ENCODE measurements at regions not wholly inside any gene's neighbourhood (a gene's known extent, or its start where the extent isn't known, plus 50 kb on each side); places are given as distances from the start of the nearest gene placed in this dataset.
"Not testable (repeated sequence)": the region's sequence is repeated elsewhere in the genome, so short reads cannot be mapped to it uniquely, and the experiment has no call there.

DNA sequence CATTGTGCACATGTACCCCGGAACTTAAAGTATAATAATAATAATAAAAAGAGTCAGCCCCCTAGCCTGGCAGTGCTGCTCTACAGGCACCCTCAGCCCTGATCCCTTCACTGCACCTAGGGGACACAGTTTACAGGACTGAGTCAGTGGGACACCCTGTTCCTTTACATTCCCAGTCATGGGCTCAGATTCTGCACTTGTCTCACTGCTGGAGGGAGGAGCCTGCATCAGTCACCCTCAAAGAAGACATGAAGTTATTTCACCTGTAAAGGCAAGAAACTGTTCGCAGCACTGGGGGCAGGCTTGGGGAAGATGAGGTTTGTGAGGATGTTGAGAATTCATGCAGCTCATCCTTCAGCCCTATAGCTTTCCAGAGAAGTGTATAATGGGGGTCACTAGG lies 50.7 kb upstream of the VPREB1 start:
- TF ChIP-seq POLR2A (IDR thresholded peaks at IDR 0.05) (no peak), POLR2AphosphoS5 (IDR thresholded peaks at IDR 0.05; ENCODE audit: insufficient read depth in 1 of 2, low read depth in 1 of 2) (no peak)
- TF ChIP-seq, protein P1, sequence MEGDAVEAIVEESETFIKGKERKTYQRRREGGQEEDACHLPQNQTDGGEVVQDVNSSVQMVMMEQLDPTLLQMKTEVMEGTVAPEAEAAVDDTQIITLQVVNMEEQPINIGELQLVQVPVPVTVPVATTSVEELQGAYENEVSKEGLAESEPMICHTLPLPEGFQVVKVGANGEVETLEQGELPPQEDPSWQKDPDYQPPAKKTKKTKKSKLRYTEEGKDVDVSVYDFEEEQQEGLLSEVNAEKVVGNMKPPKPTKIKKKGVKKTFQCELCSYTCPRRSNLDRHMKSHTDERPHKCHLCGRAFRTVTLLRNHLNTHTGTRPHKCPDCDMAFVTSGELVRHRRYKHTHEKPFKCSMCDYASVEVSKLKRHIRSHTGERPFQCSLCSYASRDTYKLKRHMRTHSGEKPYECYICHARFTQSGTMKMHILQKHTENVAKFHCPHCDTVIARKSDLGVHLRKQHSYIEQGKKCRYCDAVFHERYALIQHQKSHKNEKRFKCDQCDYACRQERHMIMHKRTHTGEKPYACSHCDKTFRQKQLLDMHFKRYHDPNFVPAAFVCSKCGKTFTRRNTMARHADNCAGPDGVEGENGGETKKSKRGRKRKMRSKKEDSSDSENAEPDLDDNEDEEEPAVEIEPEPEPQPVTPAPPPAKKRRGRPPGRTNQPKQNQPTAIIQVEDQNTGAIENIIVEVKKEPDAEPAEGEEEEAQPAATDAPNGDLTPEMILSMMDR (IDR thresholded peaks at IDR 0.05), result no peak
- no peak for DNase-seq (ENCODE audit: extremely low spot score in 2 of 2)
- Histone ChIP-seq H3K27me3 (no peaks in the 10 kb centered on the region), H3K27ac (no peak overlapping the region), H3K4me1 (no peaks in the 10 kb centered on the region), H3K36me3 (no peaks in the 10 kb centered on the region), H3K4me3 (no peak overlapping the region), H3K9me3 (no peaks in the 10 kb centered on the region)
- intact Hi-C loops (cut with DNase I), result no loop called here

DNA sequence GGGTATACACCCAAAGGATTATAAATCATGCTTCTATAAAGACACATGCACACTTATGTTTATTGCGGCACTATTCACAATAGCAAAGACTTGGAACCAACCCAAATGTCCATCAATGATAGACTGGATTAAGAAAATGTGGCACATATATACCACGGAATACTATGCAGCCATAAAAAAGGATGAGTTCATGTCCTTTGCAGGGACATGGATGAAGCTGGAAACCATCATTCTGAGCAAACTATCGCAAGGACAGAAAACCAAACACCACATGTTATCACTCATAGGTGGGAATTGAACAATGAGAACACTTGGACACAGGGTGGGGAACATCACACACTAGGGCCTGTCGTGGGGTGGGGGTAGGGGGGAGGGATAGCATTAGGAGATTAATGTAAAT lies 51.1 kb upstream of the VPREB1 start:
- H3K36me3 ChIP-seq; H3K9me3 ChIP-seq; intact Hi-C loops (cut with DNase I); DNase-seq (ENCODE audit: extremely low spot score in 2 of 2); H3K27me3 ChIP-seq; H3K27ac ChIP-seq; H3K4me3 ChIP-seq; H3K4me1 ChIP-seq: not testable (repeated sequence)

GRCh38 chr22:22193006-22193405 lies 51.6 kb upstream of the VPREB1 start:
- H3K27ac ChIP-seq; intact Hi-C loops (cut with DNase I); H3K36me3 ChIP-seq; H3K27me3 ChIP-seq; DNase-seq (ENCODE audit: extremely low spot score in 2 of 2); H3K4me3 ChIP-seq; H3K4me1 ChIP-seq; H3K9me3 ChIP-seq: not testable (repeated sequence)

- H3K27me3 ChIP-seq; DNase-seq (ENCODE audit: extremely low spot score in 2 of 2); H3K4me3 ChIP-seq; H3K27ac ChIP-seq; H3K9me3 ChIP-seq; H3K36me3 ChIP-seq; intact Hi-C loops (cut with DNase I); H3K4me1 ChIP-seq: not testable (repeated sequence)
These were observed 54.8 kb upstream of the VPREB1 start for GRCh38 chr22:22189796-22190195.

- intact Hi-C loops (cut with DNase I); H3K27me3 ChIP-seq; H3K36me3 ChIP-seq; H3K4me1 ChIP-seq; H3K9me3 ChIP-seq; H3K4me3 ChIP-seq; H3K27ac ChIP-seq; DNase-seq (ENCODE audit: extremely low spot score in 2 of 2): not testable (repeated sequence)
These were observed 56.7 kb upstream of the VPREB1 start for GRCh38 chr22:22187863-22188262.

GRCh38 chr22:22187299-22187698 lies 57.3 kb upstream of the VPREB1 start:
- Histone ChIP-seq H3K4me3 (no peak overlapping the region), H3K27me3 (no peaks in the 10 kb centered on the region), H3K36me3 (no peaks in the 10 kb centered on the region), H3K4me1 (no peaks in the 10 kb centered on the region), H3K9me3 (no peaks in the 10 kb centered on the region), H3K27ac (no peak overlapping the region)
- DNase-seq (ENCODE audit: extremely low spot score in 2 of 2), result no peak
- TF ChIP-seq, protein P1 (IDR thresholded peaks at IDR 0.05), result no peak
- TF ChIP-seq POLR2AphosphoS5 (IDR thresholded peaks at IDR 0.05; ENCODE audit: insufficient read depth in 1 of 2, low read depth in 1 of 2) (no peak), POLR2A (IDR thresholded peaks at IDR 0.05) (no peak)
- intact Hi-C loops (cut with DNase I), result no loop called here

DNA sequence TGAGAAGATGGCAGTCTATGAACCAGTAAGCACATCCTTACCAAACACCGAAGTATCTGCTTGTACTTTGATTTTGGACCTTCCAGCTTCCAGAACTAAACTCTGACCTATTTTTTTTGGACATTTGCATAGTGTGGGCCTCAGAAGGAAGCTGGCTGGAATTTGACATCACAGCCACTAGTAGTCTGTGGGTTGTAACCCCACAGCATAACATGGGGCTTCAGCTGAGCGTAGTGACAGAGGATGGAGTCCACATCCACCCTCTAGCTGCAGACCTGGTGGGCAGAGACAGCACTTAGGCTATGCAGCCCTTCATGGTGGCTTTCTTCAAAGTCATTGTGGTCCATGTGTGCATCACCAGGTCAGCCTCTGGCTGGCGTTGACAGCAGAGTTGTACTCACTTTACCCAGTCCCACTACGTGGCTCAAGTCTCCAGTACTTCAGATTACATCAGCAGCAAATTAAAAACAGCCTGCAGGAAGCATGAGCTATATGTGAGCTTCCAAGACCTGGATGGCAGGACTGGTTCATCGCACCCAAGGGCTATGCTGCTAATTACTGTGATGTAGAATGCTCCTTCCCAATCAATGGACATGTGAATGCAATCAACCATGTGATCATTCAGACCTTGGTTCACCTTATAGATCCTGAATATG lies 58.6 kb upstream of the VPREB1 start:
- TF ChIP-seq, protein P1 (IDR thresholded peaks at IDR 0.05), result no peak
- TF ChIP-seq POLR2A (IDR thresholded peaks at IDR 0.05) (no peak), POLR2AphosphoS5 (IDR thresholded peaks at IDR 0.05; ENCODE audit: insufficient read depth in 1 of 2, low read depth in 1 of 2) (no peak)
- Histone ChIP-seq H3K4me3 (no peak overlapping the region), H3K36me3 (no peaks in the 10 kb centered on the region), H3K4me1 (no peaks in the 10 kb centered on the region), H3K27ac (no peak overlapping the region), H3K9me3 (no peaks in the 10 kb centered on the region), H3K27me3 (no peaks in the 10 kb centered on the region)
- DNase-seq (ENCODE audit: extremely low spot score in 2 of 2), result peak in 1 of 2 donors; percentile 62
- intact Hi-C loops (cut with DNase I), result no loop called here

Measured in vagina (tissue), 2 donors.